CD4-positive, alpha-beta T cell (primary cell): ENCODE measurements at regions not wholly inside any gene's neighbourhood (a gene's known extent, or its start where the extent isn't known, plus 50 kb on each side); places are given as distances from the start of the nearest gene placed in this dataset.

Experiments used
- ATAC-seq: fragments of 200-7000 bp; cut with Tn5 transposase; one replicate; pipeline ENCODE4 v1.10.0; 2022; ENCODE audit warnings: mild to moderate bottlenecking; ENCODE audit not compliant: poor library complexity
- CTCF ChIA-PET: fragments of 350-600 bp; sonication (Branson Sonifier 250); formaldehyde crosslinking; loops from one replicate; lab custom pipeline; 2021; ENCODE audit warnings: antibody characterized with exemption, inconsistent platforms; lab: Charles Lee
- POLR2A ChIA-PET: fragments of 350-600 bp; sonication (Branson Sonifier 250); formaldehyde crosslinking; loops from one replicate; lab custom pipeline; 2021; ENCODE audit warnings: antibody characterized with exemption, inconsistent platforms; lab: Charles Lee
- DNase-seq, 14 experiments: peaks; one replicate each; pipeline ENCODE4 v3.0.0-alpha.2; 2013 to 2020; ENCODE audit warnings: mixed read lengths in 2 of 14
- H3K27ac ChIP-seq, 2 donors: one replicate each; pipeline versions ENCODE4 v1.5.1 to v1.7.0; 2013; ENCODE audit warnings: low read length in 2 of 2, low read depth in 1 of 2, mild to moderate bottlenecking in 1 of 2
- H3K27me3 ChIP-seq, 2 experiments: 1 replicate in 1 of 2; 2 replicates in 1 of 2; pipeline versions ENCODE4 v1.6.1 to v1.7.0; 2013; ENCODE audit warnings: low read length in 2 of 2, control low read depth in 1 of 2, mild to moderate bottlenecking in 1 of 2, moderate library complexity in 1 of 2; ENCODE audit not compliant: insufficient read depth in 2 of 2, control insufficient read depth in 1 of 2
- H3K36me3 ChIP-seq: one replicate; pipeline ENCODE4 v1.6.1; 2013; ENCODE audit warnings: low read length, control low read depth; ENCODE audit not compliant: insufficient read depth
- H3K4me1 ChIP-seq: one replicate; pipeline ENCODE4 v1.6.1; 2013; ENCODE audit warnings: low read length, control low read depth; ENCODE audit not compliant: insufficient read depth
- H3K4me3 ChIP-seq: one replicate; pipeline ENCODE4 v1.5.1; 2013; ENCODE audit warnings: mild to moderate bottlenecking, low read length, moderate library complexity
- H3K9me3 ChIP-seq, 2 experiments: 1 replicate in 1 of 2; 2 replicates in 1 of 2; pipeline versions ENCODE4 v1.6.1 to v1.7.0; 2013; ENCODE audit warnings: low read length in 2 of 2, mild to moderate bottlenecking in 2 of 2, control low read depth in 1 of 2, moderate library complexity in 1 of 2; ENCODE audit not compliant: control insufficient read depth in 1 of 2, insufficient read depth in 1 of 2
- H3K27ac Mint-ChIP-seq: one replicate; pipeline ENCODE4 v1.8.0; 2020; ENCODE audit warnings: mixed read lengths
- H3K27me3 Mint-ChIP-seq: one replicate; pipeline ENCODE4 v1.8.0; 2021; ENCODE audit warnings: mixed read lengths
- H3K36me3 Mint-ChIP-seq: one replicate; pipeline ENCODE4 v1.8.0; 2021; ENCODE audit warnings: low read depth, mixed read lengths
- H3K4me1 Mint-ChIP-seq: one replicate; pipeline ENCODE4 v1.8.0; 2021; ENCODE audit warnings: low read depth, mixed read lengths
- H3K4me3 Mint-ChIP-seq: one replicate; pipeline ENCODE4 v1.8.0; 2020; ENCODE audit warnings: mild to moderate bottlenecking, mixed read lengths
- H3K9me3 Mint-ChIP-seq: one replicate; pipeline ENCODE4 v1.8.0; 2020; ENCODE audit warnings: mixed read lengths
- intact Hi-C, 2 experiments: fragments of 100-400 bp; cut with DNase I in 1 of 2; cut with micrococcal nuclease in 1 of 2; formaldehyde crosslinking; loops; one replicate each; pipeline versions ENCODE4 v1.15.1 to v1.9.0; 2023 to 2025; cut with DNase I, micrococcal nuclease
- TF ChIP-seq, protein P1 (sequence below): fragments of 200-600 bp; IDR thresholded peaks from one replicate; pipeline ENCODE4 v1.8.0; 2022; ENCODE audit warnings: antibody characterized with exemption, mild to moderate bottlenecking

DNA sequence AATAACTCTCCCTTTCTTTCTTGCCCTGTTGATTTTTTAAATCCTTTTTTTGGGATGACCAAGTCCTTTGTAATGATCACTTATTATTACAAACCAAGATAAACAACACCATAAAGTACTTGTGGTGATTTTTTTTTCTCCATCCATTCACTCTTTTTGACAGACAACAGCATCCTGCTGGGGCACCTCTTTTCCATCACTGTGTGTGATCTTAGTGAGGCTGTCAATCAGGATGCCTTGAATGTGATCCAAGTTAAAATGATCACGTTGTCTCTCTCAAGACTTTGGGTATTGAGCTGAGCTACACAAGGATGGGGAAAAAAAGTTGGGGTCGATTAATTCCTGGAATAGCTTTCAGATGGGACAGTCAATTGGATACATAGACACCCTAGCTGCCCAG, 73.6 kb upstream of the PPP2R2B start:
- Mint-ChIP-seq H3K9me3 (no peaks in the 10 kb centered on the region), H3K4me3 (no peak overlapping the region)
- no peak for ATAC-seq

DNA sequence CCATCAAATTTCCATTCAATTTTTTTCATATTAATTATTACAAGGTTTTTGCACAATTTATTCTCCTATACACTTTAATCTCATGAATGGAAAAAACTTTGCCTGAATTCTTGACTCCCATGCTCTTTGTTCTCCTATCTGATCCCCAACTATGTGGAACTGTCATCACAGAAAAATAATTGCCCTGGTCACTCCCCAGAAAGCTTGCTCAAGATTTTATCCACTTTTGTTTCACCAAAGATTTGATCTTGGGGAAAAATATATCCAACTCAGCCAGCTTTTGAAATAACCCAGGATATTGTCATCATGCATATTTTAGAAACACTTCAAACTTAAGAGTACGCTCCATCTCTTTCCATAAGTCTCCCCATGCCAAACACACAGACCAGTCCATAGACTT, 77.7 kb upstream of the PPP2R2B start:
- H3K4me1 Mint-ChIP-seq = no peaks in the 10 kb centered on the region
- H3K4me3 Mint-ChIP-seq = no peak overlapping the region
- no peaks in the 10 kb centered on the region for H3K4me1 ChIP-seq
- peaks cover 5 to 10% of the 10 kb centered on the region in 2 experiments for H3K27me3 ChIP-seq
- TF ChIP-seq, protein P1, sequence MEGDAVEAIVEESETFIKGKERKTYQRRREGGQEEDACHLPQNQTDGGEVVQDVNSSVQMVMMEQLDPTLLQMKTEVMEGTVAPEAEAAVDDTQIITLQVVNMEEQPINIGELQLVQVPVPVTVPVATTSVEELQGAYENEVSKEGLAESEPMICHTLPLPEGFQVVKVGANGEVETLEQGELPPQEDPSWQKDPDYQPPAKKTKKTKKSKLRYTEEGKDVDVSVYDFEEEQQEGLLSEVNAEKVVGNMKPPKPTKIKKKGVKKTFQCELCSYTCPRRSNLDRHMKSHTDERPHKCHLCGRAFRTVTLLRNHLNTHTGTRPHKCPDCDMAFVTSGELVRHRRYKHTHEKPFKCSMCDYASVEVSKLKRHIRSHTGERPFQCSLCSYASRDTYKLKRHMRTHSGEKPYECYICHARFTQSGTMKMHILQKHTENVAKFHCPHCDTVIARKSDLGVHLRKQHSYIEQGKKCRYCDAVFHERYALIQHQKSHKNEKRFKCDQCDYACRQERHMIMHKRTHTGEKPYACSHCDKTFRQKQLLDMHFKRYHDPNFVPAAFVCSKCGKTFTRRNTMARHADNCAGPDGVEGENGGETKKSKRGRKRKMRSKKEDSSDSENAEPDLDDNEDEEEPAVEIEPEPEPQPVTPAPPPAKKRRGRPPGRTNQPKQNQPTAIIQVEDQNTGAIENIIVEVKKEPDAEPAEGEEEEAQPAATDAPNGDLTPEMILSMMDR = no peak
- H3K36me3 ChIP-seq = no peaks in the 10 kb centered on the region
- no peak overlapping the region for H3K4me3 ChIP-seq
- no peaks in the 10 kb centered on the region for H3K9me3 Mint-ChIP-seq
- H3K36me3 Mint-ChIP-seq = no peaks in the 10 kb centered on the region
- ChIA-PET CTCF (no interaction called here), POLR2A (no interaction called here)
- H3K27ac ChIP-seq = no peak overlapping the region
- no peak for ATAC-seq
- DNase-seq = no peak
- peaks cover 16% of the 10 kb centered on the region for H3K27me3 Mint-ChIP-seq
- no peaks in the 10 kb centered on the region for H3K9me3 ChIP-seq
- intact Hi-C loops = no loop called here
- no peak overlapping the region for H3K27ac Mint-ChIP-seq

More for the DNA sequence above, 73.6 kb upstream of the PPP2R2B start:
- H3K27ac ChIP-seq = no peak overlapping the region
- Mint-ChIP-seq H3K27me3 (peaks cover 14% of the 10 kb centered on the region), H3K36me3 (no peaks in the 10 kb centered on the region), H3K4me1 (no peaks in the 10 kb centered on the region), H3K27ac (no peak overlapping the region)
- peaks cover 4 to 5% of the 10 kb centered on the region in 2 experiments for H3K27me3 ChIP-seq
- intact Hi-C loops = no loop called here
- no peak for DNase-seq
- TF ChIP-seq, protein P1 = no peak
- POLR2A ChIA-PET = no interaction called here
- H3K4me3 ChIP-seq = no peak overlapping the region
- H3K4me1 ChIP-seq = no peaks in the 10 kb centered on the region
- H3K36me3 ChIP-seq = no peaks in the 10 kb centered on the region
- CTCF ChIA-PET = no interaction called here
- no peaks in the 10 kb centered on the region for H3K9me3 ChIP-seq

DNA sequence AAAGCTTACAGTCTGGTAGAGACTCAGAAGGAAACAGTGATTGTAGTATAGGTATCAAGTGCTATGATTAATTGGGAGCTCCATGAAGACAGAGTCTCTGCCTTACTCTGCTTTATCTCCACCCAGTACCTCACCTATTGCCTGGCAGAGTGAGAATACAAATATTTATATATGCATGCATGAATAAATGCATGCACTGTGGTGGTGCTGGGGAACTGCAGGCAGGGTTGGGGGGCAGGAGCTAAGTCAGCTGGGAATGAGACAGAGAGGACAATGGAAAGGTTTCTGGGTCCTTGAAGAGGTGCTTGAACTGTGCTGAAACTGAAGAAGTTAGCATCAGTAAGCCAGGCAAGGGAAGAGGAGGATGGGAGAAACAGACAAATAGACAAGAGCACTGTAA, 80.8 kb upstream of the PPP2R2B start:
- intact Hi-C loops = no loop called here
- Histone ChIP-seq H3K27me3 (peaks cover 0 to 6% of the 10 kb centered on the region in 2 experiments), H3K4me3 (no peak overlapping the region), H3K27ac (no peak overlapping the region), H3K4me1 (no peaks in the 10 kb centered on the region), H3K9me3 (no peaks in the 10 kb centered on the region), H3K36me3 (no peaks in the 10 kb centered on the region)
- Mint-ChIP-seq H3K27ac (no peak overlapping the region), H3K4me1 (no peaks in the 10 kb centered on the region), H3K4me3 (no peak overlapping the region), H3K9me3 (no peaks in the 10 kb centered on the region), H3K27me3 (peaks cover 5% of the 10 kb centered on the region), H3K36me3 (no peaks in the 10 kb centered on the region)
- TF ChIP-seq, protein P1 = no peak
- ChIA-PET CTCF (no interaction called here), POLR2A (no interaction called here)
- no peak for ATAC-seq
- DNase-seq = no peak
